Nucleus accumbens (tissue), 56 donors: ENCODE measurements at regions not wholly inside any gene's neighbourhood (a gene's known extent, or its start where the extent isn't known, plus 50 kb on each side); places are given as distances from the start of the nearest gene placed in this dataset.
A peak's percentile ranks its signal among the peaks of the same experiment; 100 is the strongest.
"Not testable (repeated sequence)": the region's sequence is repeated elsewhere in the genome, so short reads cannot be mapped to it uniquely, and the experiment has no call there.

ENCODE experiments used
- DNase-seq, 56 donors: peaks; one replicate each; lab custom pipeline; 2025; lab: John Stamatoyannopoulos, UW

DNA sequence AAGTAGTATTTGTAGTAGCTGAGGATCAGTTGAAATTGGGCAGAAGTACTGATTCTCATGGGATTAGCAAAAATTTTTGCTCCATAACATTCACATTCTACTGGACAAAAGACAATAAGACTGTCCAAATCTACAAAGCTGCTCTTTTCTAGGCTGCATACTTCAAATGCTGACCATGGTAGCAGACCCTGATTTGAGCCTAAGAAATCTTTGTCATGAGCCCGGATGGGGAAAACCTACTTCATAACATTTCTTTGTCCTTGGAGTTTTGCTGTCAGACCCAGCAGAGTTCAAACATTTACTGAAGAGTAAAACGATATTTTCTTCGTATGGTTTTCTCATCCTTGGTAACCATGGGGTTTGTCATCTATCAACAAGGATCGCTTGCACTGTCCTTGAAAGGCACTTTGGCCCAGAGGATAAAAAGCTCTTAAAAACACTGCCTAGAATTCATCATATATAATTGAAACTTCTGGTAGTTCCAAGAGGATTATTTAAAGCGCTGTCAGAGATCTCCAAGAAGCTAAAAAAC is 216.9 kb downstream of the CAVIN4 start:
- no peak for DNase-seq

DNA sequence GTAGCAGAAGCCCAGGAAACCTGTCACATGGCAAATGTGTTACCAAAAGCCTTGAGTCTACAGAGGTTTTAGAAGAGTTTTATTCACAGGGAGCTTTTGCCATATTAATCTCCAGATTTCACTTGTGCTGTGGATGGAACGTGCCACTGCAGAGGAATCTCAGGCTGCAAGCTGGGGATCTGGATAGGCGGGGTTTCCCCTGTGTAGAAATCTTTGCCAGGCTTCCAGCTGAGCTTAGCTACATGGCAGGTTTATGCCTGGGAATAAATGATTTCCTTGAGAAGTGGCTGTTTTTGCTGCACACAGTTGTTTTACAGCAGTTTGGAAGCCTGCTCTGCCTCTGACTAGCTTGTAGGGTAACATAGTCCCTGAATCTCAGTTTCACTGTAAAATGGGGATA is 224.6 kb upstream of the PLPPR1 start:
- DNase-seq = no peak

DNA sequence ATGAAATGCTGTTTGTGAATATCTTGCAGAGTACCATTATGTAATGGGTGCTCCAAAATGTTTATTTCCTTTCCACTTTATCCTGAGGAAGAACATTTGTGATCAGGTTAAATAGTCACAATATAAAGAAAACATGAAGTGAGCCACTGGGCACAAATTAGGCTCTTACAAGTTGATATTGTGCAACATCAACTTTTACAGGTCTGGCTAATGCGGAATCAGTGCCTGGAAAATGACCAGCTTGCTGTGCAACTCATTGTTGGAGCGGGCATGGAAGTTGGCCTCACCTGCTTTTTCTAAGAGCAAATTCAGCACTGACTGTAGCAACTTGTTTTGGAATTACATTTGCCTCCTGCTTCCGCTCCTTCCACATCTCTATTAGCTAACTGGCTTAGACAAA is 216.9 kb upstream of the PLPPR1 start:
- no peak for DNase-seq

GRCh38 chr9:100813871-100814270 is 214.7 kb upstream of the PLPPR1 start:
- DNase-seq = no peak

DNA sequence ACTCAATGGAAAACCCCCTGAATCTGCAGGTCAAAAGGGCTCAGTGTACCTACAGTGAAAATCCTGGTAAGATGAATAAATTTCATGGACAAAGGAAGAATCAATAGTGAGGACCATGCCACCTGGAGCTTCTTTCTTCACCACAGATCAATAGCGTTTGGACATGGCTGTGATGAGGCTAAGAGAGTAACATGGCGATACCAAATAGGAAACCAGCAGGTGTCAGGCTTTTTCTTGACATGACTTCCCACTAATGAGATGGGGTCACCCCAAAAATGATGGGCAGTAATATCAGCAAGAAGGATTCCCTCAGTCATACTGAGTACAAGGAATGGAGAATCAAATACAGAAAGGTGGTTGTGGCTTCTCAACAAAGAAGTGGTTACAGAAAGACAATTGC is 208.5 kb upstream of the PLPPR1 start:
- no peak for DNase-seq

DNA sequence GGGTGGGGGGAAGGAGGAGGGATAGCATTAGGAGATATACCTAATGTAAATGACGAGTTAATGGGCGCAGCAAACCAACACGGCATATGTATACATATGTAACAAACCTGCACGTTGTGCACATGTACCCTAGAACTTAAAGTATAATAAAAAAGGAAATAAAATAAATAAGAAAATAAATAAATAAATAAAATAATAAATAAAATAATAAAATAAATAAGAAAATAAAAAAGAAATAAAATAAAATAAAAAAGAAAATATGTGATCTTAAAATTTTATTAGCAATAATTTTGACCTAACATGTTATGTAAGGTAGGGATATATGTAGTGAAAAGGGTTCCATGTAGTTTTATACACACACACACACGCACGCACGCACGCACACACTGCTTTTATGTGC is 195.5 kb upstream of the PLPPR1 start:
- DNase-seq = not testable (repeated sequence)

GRCh38 chr9:100838857-100839256 is 189.7 kb upstream of the PLPPR1 start:
- no peak for DNase-seq

- no peak for DNase-seq
Observed at GRCh38 chr9:100848726-100849125, 179.8 kb upstream of the PLPPR1 start.

- no peak for DNase-seq
Observed at GRCh38 chr9:100852088-100852487, 176.4 kb upstream of the PLPPR1 start.

- no peak for DNase-seq
Observed at GRCh38 chr9:100856238-100856637, 172.3 kb upstream of the PLPPR1 start.

DNA sequence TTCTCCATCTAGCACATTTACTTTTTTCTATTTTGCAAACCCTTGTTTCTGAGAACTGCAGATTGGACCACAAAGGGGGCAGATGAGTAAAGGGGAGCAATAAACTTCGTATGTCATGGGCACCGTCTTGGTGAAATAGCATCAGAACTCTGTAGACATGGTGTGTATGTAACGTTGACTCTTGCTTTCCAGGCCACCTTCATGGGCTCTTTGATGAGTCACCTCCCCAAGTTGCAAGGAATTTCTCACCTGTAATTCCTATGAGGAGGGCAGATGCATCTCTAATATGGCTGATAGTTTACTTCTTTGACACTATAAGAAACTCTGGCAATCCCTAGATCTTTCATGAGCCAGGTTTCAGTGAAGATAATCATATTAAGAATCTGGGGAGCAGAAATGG is 163.4 kb upstream of the PLPPR1 start:
- DNase-seq = no peak

DNA sequence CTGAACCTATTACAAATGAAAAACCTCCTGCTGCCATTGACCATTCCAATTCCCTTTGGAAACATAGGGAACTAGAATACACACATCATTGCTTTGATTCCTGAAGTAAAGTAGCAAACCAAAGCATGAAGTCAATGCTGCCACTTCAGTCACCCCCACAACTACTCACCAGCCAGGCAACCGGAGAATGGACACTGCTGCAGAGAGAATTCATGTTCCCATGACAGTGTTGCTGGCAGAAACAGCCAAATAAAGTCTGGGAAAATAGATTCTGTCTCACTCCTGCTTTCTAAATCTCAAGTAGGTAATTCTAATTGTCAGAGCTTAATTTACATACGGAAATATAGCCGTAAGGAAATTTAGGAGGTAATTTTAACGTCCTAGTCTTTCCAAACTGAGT is 162.9 kb upstream of the PLPPR1 start:
- DNase-seq = no peak

DNA sequence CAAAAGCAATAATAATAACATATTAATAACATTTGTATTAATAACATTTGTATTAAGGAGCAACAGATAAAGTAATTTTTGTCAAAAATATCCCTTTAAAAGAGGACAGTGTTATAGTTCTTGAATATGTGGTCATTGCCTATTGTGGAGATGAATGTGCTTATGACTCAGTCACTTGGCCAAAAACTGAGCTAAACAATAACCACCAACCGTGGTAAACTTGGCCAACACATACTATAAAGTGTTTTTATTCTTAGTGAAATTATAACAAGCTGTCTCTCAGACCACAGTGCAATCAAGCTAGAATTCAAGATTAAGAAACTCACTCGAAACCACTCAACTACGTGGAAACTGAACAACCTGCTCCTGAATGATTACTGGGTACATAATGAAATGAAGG is 159.2 kb upstream of the PLPPR1 start:
- no peak for DNase-seq

- no peak for DNase-seq
Observed at GRCh38 chr9:100879884-100880283, 148.6 kb upstream of the PLPPR1 start.

GRCh38 chr9:100880284-100880683 is 148.2 kb upstream of the PLPPR1 start:
- DNase-seq = no peak

GRCh38 chr9:100884518-100884917 is 144.0 kb upstream of the PLPPR1 start:
- peak in 17 of 56 donors; percentile 1 to 49 (median 4) for DNase-seq

GRCh38 chr9:100890321-100890720 is 138.2 kb upstream of the PLPPR1 start:
- DNase-seq = no peak

GRCh38 chr9:100911273-100911672 is 117.3 kb upstream of the PLPPR1 start:
- no peak for DNase-seq

DNA sequence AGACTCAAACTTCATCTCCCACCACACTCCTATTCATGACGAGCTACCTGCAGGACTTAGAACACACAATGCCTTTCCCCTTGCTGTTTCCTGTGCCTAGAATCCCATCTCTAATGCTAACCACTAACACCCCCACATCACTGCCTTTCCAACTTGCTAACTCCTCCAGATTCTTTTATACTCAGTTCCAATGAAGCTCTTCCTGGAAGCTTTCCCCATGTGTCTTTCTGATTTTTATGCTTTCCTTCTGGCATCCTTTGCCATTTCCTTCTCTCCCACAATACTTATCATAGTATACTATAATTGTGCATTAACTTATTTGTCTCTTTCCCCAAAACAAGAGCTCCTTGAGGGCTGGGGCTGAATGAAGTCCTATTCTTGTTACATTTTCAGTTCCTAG is 115.3 kb upstream of the PLPPR1 start:
- DNase-seq = no peak

DNA sequence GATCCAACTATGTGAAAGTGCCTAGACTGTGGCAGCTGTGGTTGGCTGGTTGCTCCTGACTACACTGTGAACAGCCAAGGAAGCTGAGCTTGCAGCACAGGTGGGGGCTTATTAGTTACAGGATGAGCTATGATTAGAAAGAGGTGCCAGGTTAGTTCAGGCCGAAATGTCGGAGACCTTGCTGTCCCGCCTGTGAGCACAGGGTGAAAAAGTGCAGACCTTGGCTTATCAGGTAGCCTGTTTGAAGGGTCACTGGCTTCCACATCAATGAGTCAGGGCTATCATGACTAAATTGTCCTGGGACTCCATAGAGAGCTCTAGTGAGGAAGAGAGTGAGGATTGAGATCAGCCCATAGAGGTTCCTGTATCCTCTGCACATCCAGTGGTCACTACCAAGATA is 114.3 kb upstream of the PLPPR1 start:
- DNase-seq = no peak

- DNase-seq = peak in 1 of 56 donors; percentile 2
Observed at GRCh38 chr9:100919506-100919905, 109.0 kb upstream of the PLPPR1 start.

- DNase-seq = no peak
Observed at GRCh38 chr9:100926366-100926765, 102.2 kb upstream of the PLPPR1 start.

DNA sequence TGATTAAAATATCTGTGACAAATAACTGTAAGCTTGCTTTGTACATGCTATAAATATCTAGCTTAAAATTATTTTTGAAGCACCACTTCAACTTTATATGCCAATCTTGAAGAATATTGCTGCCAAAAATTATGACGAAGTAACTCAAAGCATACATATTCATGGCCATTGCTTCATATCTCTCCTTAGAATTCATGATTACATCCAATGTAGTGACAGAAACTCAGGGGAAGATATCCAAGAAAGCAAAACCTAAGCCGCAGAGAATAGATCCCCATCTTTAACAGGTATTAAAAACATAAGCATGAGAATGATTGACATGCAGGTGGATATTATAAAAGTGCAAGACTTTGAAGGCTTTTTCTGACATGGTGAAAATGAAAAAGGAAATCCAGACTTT is 100.8 kb upstream of the PLPPR1 start:
- no peak for DNase-seq
